ENCODE measurements at regions not wholly inside any gene's neighbourhood (a gene's known extent, or its start where the extent isn't known, plus 50 kb on each side); places are given as distances from the start of the nearest gene placed in this dataset.

DNA sequence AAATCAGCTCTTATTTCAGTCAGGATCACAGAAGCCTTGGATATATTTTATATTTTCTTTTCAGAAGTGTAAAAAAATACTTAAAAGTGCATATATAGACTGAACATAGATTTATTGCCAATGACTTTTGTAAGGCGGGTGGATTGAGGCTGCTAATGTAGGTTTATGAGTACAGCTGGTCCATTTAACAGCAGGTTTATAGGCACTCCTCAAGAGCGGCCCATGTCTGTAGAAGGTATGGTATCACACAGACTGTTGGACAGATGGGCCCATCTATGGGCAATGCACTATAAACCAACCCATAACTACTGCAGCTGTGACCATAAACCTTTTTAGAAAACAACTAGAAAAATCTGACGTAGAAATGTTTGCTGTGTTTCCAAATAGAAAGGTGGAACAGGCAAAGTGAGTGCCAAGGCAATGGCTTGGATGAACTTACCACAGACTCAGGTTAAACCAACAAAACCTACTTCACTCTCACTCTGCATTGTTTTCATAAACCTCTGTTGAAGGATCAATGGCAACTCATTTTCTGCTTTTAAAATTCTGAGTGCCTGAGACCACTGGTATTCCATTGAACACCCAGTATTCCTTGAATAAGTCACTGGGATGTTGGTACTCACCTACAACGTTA, 170.6 kb upstream of the EYA4 start:
- TF ChIP-seq, protein P1, sequence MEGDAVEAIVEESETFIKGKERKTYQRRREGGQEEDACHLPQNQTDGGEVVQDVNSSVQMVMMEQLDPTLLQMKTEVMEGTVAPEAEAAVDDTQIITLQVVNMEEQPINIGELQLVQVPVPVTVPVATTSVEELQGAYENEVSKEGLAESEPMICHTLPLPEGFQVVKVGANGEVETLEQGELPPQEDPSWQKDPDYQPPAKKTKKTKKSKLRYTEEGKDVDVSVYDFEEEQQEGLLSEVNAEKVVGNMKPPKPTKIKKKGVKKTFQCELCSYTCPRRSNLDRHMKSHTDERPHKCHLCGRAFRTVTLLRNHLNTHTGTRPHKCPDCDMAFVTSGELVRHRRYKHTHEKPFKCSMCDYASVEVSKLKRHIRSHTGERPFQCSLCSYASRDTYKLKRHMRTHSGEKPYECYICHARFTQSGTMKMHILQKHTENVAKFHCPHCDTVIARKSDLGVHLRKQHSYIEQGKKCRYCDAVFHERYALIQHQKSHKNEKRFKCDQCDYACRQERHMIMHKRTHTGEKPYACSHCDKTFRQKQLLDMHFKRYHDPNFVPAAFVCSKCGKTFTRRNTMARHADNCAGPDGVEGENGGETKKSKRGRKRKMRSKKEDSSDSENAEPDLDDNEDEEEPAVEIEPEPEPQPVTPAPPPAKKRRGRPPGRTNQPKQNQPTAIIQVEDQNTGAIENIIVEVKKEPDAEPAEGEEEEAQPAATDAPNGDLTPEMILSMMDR (IDR thresholded peaks at IDR 0.05): no peak
- TF ChIP-seq POLR2AphosphoS5 (IDR thresholded peaks at IDR 0.05) (no peak), EP300 (IDR thresholded peaks at IDR 0.05) (no peak), POLR2A (IDR thresholded peaks at IDR 0.05; ENCODE audit: low read depth) (no peak)

Data from esophagus muscularis mucosa (tissue), 4 donors.